ENCODE measurements at regions not wholly inside any gene's neighbourhood (a gene's known extent, or its start where the extent isn't known, plus 50 kb on each side); places are given as distances from the start of the nearest gene placed in this dataset.
"Not testable (repeated sequence)": the region's sequence is repeated elsewhere in the genome, so short reads cannot be mapped to it uniquely, and the experiment has no call there.

GRCh38 chr7:65304175-65304574 is 69.5 kb upstream of the ZNF92 start:
- WGBS, 2 donors (ENCODE audit: low coverage in 1 of 2), result 89 to 90% methylated on average over 1 of the region's 1 CpG
- Histone ChIP-seq H3K27me3 (no peaks in the 10 kb centered on the region), H3K36me3 (no peaks in the 10 kb centered on the region), H3K9me3 (no peaks in the 10 kb centered on the region), H3K27ac (no peak overlapping the region), H3K4me3 (no peak overlapping the region), H3K4me1 (no peaks in the 10 kb centered on the region)
- in situ Hi-C loops (cut with MboI; ENCODE audit: low pct_ligation_motif_present in 1 of 4, low pct_unique_long_range_greater_than_20kb in 1 of 4, low sequenced_read_pairs in 3 of 4), result loop anchor here in 2 of 4 donors (25.0 kb wide), 1 partner anchor 342 kb away; no protein-coding TSS in a partner anchor
- TF ChIP-seq POLR2A (IDR thresholded peaks at IDR 0.05) (no peak), POLR2AphosphoS5 (IDR thresholded peaks at IDR 0.05) (no peak), CTCF (IDR thresholded peaks at IDR 0.05) (no peak), EP300 (IDR thresholded peaks at IDR 0.05; ENCODE audit: low read depth) (no peak)
- DNase-seq, result no peak
- intact Hi-C loops (cut with DNase I; ENCODE audit: low total_unique reads), result no loop called here

GRCh38 chr7:65302883-65303282 is 70.8 kb upstream of the ZNF92 start:
- H3K36me3 ChIP-seq, result no peaks in the 10 kb centered on the region
- intact Hi-C loops (cut with DNase I; ENCODE audit: low total_unique reads) (no loop called here), in situ Hi-C loops (cut with MboI; ENCODE audit: low pct_ligation_motif_present in 1 of 4, low pct_unique_long_range_greater_than_20kb in 1 of 4, low sequenced_read_pairs in 3 of 4) (loop anchor here in 2 of 4 donors (25.0 kb wide), 1 partner anchor 341 kb away; no protein-coding TSS in a partner anchor)
- H3K27ac ChIP-seq, result no peak overlapping the region
- WGBS, 2 donors (ENCODE audit: low coverage in 1 of 2), result 96% methylated on average over 1 of the region's 1 CpG; no CpG with 5 or more reads in 1 of the 2 donors
- TF ChIP-seq EP300 (IDR thresholded peaks at IDR 0.05; ENCODE audit: low read depth) (no peak), POLR2AphosphoS5 (IDR thresholded peaks at IDR 0.05) (no peak), POLR2A (IDR thresholded peaks at IDR 0.05) (no peak), CTCF (IDR thresholded peaks at IDR 0.05) (no peak)
- H3K9me3 ChIP-seq, result no peaks in the 10 kb centered on the region
- DNase-seq, result no peak
- H3K4me3 ChIP-seq, result no peak overlapping the region
- peaks cover 4% of the 10 kb centered on the region for H3K27me3 ChIP-seq
- no peaks in the 10 kb centered on the region for H3K4me1 ChIP-seq

- Histone ChIP-seq H3K4me1 (no peaks in the 10 kb centered on the region), H3K9me3 (no peaks in the 10 kb centered on the region), H3K36me3 (no peaks in the 10 kb centered on the region), H3K27me3 (peaks cover 4% of the 10 kb centered on the region), H3K4me3 (no peak overlapping the region), H3K27ac (no peak overlapping the region)
- in situ Hi-C loops (cut with MboI; ENCODE audit: low pct_ligation_motif_present in 1 of 4, low pct_unique_long_range_greater_than_20kb in 1 of 4, low sequenced_read_pairs in 3 of 4) (loop anchor here in 2 of 4 donors (25.0 kb wide), 1 partner anchor 339 kb away; no protein-coding TSS in a partner anchor), intact Hi-C loops (cut with DNase I; ENCODE audit: low total_unique reads) (no loop called here)
- TF ChIP-seq CTCF (IDR thresholded peaks at IDR 0.05), result no peak
- TF ChIP-seq EP300 (IDR thresholded peaks at IDR 0.05; ENCODE audit: low read depth), result no peak
- TF ChIP-seq POLR2AphosphoS5 (IDR thresholded peaks at IDR 0.05), result no peak
- no peak for TF ChIP-seq POLR2A (IDR thresholded peaks at IDR 0.05)
- no peak for DNase-seq
- WGBS, 2 donors (ENCODE audit: low coverage in 1 of 2), result 57 to 59% methylated on average over 2 of the region's 2 CpGs
These were observed 72.6 kb upstream of the ZNF92 start for GRCh38 chr7:65301007-65301406.

GRCh38 chr7:65295409-65295808 is 78.2 kb upstream of the ZNF92 start:
- Histone ChIP-seq H3K4me1 (no peaks in the 10 kb centered on the region), H3K36me3 (no peaks in the 10 kb centered on the region), H3K4me3 (no peak overlapping the region), H3K27ac (no peak overlapping the region), H3K9me3 (no peaks in the 10 kb centered on the region), H3K27me3 (peaks cover 4% of the 10 kb centered on the region)
- in situ Hi-C loops (cut with MboI; ENCODE audit: low pct_ligation_motif_present in 1 of 4, low pct_unique_long_range_greater_than_20kb in 1 of 4, low sequenced_read_pairs in 3 of 4) (no loop called here), intact Hi-C loops (cut with DNase I; ENCODE audit: low total_unique reads) (no loop called here)
- TF ChIP-seq CTCF (IDR thresholded peaks at IDR 0.05) (no peak), POLR2AphosphoS5 (IDR thresholded peaks at IDR 0.05) (no peak), EP300 (IDR thresholded peaks at IDR 0.05; ENCODE audit: low read depth) (no peak), POLR2A (IDR thresholded peaks at IDR 0.05) (no peak)
- 67 to 70% methylated on average over 2 of the region's 2 CpGs for WGBS, 2 donors (ENCODE audit: low coverage in 1 of 2)
- no peak for DNase-seq

- in situ Hi-C loops (cut with MboI; ENCODE audit: low pct_ligation_motif_present in 1 of 4, low pct_unique_long_range_greater_than_20kb in 1 of 4, low sequenced_read_pairs in 3 of 4); intact Hi-C loops (cut with DNase I; ENCODE audit: low total_unique reads); DNase-seq; H3K27me3 ChIP-seq; H3K36me3 ChIP-seq; H3K9me3 ChIP-seq; H3K4me1 ChIP-seq; H3K27ac ChIP-seq; H3K4me3 ChIP-seq: not testable (repeated sequence)
- WGBS, 2 donors (ENCODE audit: low coverage in 1 of 2), result 93 to 99% methylated on average over 1 to 9 of the region's 9 CpGs
These were observed 83.3 kb upstream of the ZNF92 start for GRCh38 chr7:65290340-65290739.

Data from transverse colon (tissue), 4 donors.